ENCODE measurements at regions not wholly inside any gene's neighbourhood (a gene's known extent, or its start where the extent isn't known, plus 50 kb on each side); places are given as distances from the start of the nearest gene placed in this dataset.
"Not testable (repeated sequence)": the region's sequence is repeated elsewhere in the genome, so short reads cannot be mapped to it uniquely, and the experiment has no call there.

DNA sequence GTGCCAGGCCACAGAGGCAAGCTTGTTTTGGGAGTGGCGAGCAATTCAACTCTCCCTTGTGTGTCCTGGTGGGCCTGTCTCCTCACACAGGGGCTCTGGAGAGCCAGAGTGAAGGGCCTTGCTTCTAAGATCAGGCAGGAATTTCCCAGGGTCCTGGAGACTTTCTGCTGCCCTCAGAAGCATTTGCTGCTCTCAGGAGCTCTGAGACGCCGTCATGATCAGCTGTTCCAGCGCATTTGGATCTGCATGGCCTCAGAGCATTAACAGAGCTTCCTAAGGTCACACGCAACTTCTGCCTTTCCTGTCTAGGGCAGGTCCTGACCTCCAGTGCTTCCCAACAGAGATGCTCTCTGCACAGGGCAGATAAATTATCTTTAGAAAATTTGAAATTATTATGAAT, 52.2 kb upstream of the C10orf90 start:
- no peak for DNase-seq (ENCODE audit: low read depth)

DNA sequence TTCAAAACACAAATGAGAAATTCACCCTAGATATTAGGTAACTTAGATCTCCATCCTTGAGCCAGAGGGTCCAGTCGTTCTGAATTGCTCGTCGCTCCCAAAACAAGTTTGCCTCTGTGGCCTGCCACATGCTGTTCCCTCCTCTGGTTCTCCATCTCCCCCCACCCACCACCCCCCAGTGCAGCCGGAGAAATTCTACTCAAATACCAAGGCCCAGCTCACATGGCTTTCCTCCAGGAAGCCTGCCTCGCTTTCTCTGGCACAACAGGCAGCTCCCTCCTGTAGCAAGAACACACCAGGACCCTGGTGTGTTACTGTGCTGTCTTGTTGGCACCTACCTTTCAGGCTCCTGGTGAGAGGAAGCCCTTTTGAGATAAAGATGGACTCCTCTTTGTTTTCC, 52.7 kb upstream of the C10orf90 start:
- DNase-seq (ENCODE audit: low read depth), result no peak

DNA sequence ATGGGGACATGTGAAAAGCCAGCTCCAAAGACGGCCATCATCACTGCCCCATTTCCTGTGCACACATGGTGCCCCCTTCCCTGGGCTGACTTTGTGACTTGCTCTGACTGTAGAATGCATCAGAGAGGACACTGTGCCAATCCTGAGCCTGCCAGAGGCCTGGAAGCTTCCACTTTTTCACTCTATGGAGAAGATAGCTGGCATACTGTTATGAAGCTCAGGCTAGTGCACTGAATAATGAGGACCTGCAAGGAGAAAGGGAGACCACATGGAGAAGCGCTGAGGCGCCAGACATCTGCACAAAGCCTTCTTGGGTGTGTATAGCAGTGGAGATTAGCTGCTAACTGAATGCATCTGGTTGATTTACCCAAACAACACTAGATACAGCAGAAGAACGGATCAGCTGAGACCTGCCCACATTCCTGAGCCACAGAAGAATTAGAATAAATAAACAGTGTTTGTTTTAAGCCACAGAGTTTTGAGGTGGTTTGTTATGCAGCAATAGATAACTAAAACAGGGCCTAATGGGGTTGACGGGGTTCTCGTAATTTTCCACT, 58.9 kb upstream of the C10orf90 start:
- DNase-seq (ENCODE audit: low read depth), result no peak

DNA sequence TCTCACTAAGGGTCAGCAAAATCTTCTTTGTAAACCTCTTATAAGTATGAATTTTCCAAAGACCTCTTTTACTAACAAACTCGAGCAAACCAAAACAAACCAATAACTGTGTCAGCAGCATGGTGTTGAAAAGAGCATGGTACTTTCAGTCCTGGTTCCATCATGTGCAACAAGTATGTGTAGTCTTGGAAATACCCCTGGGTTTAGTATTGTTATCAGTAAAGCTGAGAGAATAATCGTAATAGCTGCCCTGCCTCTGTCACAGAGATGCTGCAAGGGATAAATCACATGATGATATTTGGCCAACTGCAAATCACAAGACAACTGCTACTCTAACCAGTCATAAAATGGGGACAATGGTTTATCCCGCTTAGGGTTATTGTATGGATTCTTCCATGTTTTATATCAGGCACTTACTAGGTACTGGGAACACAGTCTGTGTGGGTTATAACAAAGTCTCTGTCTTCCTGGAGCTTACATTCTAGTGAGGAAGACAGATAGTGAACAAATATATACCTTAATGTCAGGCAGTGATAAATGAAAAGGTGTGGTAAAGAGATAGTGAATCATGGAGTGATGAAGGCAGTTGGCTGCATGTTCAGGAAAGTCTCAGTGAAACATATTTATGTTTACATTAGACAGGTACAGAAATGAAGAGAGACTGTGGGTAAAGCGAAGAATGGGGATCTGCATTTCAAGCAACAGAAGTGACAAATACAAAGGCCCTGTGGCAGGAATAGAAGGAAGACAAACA, 60.5 kb upstream of the C10orf90 start:
- no peak for DNase-seq (ENCODE audit: low read depth)

DNA sequence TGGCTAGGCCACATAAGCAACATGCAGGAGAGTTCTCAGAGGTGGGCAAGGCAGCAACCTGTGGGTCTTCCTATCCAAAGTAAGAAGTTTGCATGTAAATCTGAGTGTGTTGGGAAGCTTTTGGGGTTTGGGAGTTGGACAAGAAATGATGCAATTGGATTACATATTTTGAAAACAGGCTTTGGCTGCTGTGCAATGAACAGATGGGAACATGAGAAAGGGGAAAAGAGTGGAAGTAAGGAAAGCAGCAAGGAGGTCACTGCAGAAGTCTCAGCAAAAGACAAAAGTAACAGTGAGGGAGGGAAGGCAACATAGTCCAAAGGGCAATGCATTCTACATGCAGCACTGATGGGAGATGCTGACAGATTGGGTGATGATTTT, 61.1 kb upstream of the C10orf90 start:
- no peak for DNase-seq (ENCODE audit: low read depth)

DNA sequence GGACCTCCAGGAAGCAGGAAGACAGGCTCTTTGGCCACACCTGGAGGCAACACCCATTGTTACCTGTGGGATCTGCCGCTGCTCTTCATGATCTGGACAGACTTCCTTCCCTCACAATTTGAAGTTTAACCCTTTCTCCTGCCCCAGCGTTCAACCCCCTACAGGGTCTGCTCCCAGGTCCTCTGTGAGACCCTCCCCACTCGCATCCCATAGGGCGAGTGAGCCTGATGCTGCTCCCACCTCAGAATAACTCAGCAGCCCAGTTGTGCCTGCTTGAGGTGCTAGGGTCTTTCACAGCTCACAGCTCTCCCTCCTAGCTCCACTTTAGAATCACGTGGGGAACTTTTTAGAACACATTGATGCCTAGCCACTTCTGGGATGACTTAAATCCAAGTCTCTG, 61.8 kb upstream of the C10orf90 start:
- no peak for DNase-seq (ENCODE audit: low read depth)

DNA sequence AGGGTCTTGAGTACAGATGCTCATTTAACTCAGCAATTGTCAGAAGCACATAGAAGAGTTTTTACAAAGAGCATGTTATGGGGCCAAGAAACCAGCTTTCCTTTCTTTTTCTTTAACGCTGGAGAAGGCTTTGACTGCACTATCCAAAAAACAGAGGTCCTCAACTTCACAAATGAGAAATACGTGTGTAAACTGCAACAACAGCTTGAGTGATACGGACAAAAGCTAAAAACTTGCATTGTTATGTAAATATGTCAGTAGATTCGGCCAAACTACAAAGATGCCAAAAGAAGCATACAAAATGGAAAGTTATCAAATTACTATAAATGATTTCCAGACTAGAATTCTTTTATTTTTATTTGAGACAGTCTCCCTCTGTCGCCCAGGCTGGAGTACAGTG, 62.4 kb upstream of the C10orf90 start:
- no peak for DNase-seq (ENCODE audit: low read depth)

DNA sequence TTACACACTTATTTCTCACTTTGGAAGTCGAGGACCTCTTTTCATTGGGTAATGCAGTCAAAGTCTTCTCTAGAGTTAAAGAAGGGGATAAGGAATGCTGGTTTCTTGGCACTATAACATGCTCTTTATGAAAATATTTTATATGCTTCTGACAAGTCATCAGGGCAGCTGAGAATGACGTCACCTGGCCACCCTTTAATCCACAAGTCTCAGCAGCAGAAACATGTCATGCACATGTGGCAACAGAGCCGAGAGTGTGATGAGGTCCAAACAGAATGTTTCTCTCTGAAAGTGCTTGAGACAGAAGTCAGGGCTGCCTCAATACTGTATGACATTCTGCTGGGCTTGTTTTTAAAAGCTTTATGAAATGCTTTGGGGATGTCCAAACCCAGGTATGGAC, 63.5 kb upstream of the C10orf90 start:
- no peak for DNase-seq (ENCODE audit: low read depth)

DNA sequence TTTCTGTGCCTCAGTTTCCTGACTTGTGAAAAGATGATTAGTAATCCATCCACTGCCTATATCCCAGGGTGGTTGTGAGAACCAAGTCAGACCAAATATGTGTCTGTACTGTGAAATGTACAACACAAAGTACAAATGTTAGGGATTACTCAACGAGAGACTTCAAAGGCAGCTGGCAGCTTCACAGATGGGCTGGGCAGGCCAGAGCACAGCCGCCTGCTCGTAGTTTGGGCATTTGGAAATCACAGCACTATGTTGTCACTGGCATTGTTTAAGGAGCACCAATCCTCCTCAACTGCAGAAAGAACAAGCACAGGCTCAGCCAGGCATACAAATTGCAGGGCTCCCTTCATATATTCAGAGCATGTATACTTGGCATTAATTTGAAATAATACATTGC, 64.5 kb upstream of the C10orf90 start:
- DNase-seq (ENCODE audit: low read depth), result no peak

DNA sequence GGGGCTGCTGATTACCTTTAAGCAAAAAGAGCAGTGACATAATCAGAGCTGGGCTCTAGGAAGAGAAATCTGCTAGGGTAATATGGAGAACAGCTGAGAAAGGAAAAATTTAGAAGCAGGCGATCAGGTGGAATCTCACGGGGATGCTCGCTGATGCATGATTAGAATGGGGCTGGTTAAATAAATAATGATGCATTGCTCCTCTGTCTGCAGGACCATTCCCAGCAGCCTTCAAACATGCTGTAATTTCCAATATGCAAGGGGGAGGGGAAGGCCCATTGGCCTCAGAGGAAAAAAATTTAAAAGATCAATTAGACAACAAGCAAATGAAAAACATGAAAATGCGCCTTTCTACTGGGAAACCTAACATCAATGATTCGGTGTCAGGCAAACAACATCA, 65.6 kb upstream of the C10orf90 start:
- no peak for DNase-seq (ENCODE audit: low read depth)

DNA sequence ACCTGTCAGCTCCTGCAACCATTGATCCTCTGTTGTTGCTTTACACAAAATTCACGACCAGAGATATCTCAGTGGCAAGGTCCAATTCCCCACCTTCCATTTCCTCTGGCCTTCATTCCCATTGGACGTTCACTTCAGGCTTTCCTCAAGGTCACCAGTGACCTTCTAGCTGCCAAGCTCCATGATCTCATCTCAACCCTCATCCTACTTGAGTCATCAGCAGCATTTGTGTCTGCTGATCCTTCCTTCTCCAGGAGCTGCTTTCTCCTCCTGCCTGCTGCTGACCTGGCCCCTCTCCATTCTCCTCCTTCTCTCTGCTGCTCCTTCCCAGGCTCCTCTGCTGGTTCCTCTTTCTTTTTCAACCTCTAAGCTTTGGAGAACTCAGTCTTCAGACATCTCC, 66.2 kb upstream of the C10orf90 start:
- no peak for DNase-seq (ENCODE audit: low read depth)

DNA sequence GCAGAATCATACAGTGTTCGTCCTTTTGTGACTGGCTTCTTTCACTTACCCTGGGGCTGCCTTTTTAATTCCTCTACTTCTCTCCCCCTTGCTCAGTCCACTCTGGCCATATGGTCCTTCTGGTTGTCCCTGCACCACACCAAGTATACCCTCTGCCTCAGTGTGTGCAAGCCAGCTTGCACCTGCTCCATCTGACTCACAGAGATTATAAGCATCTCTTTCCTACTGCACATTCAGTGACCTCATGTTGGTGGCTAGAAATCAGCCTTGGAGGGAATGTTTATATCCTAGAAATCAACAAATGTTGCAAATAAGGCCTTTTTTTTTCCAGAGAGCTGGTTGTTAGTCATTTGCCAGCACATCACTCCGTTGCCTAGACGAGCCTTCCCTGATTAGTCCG, 67.5 kb upstream of the C10orf90 start:
- no peak for DNase-seq (ENCODE audit: low read depth)

DNA sequence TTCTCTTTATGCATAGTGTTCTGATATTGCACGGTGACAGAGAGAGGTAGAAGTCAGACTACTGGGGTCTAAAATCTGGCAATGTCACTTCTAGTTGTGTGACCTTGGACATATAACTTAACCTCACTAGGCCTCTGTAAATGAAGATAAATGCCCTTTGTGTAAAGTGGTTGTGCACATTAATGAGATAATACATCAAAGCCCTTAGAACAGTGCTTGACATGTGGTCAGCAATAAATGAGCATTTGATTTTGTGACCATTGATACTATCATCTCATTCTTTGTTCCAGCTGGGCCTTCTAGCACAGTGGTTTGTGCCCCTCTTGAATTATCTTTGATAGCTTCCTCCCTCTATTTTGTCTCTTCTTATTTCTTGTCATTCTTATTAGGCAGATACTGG, 74.1 kb upstream of the C10orf90 start:
- DNase-seq (ENCODE audit: low read depth), result no peak

DNA sequence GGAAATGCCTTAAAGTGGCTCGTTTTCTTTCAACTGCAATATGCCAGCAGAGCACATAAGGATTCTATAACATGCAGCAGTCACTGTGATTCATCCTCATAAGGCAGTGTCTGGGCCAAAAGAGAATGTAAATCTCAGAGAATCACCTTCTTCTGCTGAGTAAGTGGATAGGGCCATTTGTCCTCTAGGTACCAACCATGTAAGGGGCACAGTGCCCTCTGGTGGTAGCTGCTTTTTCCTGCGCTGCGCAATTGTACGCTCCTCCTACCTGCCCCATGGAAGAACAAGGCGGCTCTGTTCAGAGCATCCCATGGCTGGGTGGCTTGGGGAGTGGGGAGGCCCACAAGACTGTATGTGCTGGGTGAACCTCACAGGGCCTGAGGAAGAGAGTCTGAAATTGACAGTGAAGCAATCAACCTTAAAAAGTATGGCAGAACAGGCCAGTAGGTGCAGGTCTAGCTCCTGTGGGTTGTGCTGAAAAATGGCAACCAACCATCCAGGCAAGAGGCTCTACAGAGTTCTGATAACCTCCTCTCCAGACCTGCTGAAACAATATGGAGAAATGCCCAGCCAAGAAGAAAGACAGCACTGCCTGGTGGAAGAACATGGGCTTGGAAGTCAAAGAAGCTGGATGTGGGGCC, 78.6 kb upstream of the C10orf90 start:
- peak; percentile 22 for DNase-seq (ENCODE audit: low read depth)

DNA sequence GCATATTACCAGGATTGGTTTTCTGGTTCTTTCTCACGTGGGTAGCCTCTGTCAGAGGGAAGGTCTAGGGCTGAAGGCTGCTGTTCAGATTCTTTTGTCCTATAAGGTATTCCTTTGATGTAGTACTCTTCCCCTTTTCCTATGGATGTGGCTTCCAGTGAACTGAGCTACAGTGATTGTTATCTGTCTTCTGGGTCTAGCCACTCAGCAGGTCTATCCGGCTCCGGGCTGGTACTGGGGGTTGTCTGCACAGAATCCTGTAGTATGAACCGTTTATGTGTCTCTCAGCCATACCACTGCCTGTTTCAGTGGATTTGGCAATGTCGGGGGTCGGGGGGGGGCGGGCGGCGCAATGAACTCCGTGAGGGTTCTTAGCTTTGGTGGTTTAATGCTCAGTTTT, 84.5 kb upstream of the C10orf90 start:
- DNase-seq (ENCODE audit: low read depth), result no peak

DNA sequence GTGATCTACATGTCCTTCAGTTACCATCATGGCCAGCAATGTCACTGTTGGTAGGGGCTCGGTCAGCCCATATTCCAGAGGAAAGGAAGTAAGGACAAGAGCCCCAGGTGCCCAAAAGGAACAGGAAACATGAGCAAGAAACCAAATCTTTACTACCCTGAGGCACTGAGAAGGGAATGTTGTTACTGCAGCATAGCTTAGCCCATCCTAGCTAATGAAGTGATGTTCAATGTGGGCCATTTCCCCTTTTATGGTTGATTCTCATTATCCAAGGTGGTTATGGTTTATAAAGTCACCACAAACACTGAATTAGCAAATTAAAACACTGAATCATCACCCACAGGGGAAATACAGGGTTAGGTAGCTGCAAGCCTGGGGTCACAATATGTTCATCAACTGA, 88.4 kb upstream of the C10orf90 start:
- DNase-seq (ENCODE audit: low read depth), result no peak

DNA sequence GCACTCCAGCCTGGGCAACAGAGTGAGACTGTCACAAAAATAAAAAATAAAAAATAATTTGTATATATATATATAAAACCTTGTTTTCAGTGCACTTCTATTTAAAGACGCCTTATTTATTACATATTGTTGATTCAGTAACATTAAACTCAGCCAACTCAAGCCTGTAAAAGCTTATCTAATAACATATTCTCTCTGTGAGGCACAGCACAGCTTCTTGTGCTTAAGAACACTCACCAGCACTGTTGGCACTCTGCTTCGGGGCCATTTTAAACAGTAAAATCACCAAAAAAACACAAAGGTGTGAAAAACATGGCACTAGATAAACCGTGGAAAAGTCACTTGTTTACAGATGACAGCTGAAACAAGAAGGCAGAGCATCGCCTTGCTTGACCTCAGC, 89.0 kb upstream of the C10orf90 start:
- no peak for DNase-seq (ENCODE audit: low read depth)

DNA sequence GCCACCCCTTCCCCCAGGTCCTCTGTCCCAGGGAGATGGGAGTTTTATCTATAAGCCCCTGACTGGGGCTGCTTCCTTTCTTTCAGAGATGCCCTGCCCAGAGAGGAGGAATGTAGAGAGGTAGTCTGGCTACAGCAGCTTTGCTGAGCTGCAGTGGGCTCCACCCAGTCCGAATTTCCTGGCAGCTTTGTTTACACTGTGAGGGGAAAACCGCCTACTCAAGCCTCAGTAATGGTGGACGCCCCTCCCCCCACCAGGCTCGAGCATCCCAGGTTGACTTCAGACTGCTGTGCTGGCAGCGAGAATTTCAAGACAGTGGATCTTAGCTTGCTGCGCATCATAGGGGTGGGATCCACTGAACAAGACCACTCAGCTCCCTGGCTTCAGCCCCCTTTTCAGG, 96.2 kb upstream of the C10orf90 start:
- DNase-seq (ENCODE audit: low read depth), result not testable (repeated sequence)

DNA sequence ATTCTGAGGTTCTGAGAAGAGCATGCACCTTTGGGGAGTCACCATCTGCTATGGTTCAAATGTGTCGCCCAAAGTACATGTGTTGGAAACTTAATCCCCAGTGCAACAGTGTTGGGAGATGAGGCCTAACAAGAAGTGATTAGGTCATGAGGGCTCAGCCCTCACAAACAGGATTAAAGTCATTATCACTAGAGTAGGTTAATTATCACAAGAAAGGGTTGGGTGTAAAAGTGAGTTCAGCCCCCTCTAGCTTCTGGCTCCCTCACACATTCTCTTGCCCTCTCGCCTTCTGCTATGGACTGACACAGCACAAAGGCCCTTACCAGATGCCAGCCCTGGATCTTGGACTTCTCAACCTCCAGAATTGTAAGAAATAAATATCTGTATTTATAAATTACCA, 100.3 kb upstream of the C10orf90 start:
- DNase-seq (ENCODE audit: low read depth), result no peak

DNA sequence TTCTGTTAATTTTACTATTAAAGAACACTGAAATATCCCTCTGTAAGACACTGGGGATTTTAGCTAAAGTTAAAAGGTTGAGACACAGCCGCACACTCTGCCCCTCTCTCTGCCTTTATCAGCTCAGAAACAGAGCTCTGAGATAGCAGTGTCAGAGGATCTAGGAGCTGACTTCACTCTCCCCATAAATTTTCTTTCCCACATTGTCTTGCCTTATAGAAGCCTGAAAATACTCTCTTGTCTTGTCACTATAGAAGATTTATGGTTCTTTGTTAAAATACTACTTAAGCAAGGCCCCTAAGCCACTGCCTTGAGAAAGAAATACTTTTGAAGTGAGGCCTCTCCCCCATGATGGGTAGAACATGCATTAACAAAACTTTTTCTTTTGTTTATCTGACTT, 105.7 kb upstream of the C10orf90 start:
- no peak for DNase-seq (ENCODE audit: low read depth)

DNA sequence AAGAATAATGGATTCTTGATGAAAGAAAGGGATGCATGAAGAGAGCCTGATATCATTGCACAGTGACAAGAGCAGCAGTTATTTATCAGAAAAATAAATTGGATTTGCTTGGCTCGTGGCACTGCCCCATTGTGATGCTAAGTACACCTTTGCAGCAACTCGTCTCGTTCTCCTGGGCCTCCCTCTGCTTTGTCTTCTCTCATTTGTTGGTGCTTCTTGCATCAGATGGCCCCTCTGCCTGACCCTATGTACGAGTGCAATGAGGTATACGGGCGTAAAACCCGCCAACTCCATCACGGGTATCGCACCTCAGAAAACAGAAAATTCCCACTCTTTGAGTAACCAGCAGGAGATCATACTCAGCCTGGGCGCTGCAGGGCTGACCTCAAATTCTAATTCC, 107.2 kb upstream of the C10orf90 start:
- DNase-seq (ENCODE audit: low read depth), result no peak

DNA sequence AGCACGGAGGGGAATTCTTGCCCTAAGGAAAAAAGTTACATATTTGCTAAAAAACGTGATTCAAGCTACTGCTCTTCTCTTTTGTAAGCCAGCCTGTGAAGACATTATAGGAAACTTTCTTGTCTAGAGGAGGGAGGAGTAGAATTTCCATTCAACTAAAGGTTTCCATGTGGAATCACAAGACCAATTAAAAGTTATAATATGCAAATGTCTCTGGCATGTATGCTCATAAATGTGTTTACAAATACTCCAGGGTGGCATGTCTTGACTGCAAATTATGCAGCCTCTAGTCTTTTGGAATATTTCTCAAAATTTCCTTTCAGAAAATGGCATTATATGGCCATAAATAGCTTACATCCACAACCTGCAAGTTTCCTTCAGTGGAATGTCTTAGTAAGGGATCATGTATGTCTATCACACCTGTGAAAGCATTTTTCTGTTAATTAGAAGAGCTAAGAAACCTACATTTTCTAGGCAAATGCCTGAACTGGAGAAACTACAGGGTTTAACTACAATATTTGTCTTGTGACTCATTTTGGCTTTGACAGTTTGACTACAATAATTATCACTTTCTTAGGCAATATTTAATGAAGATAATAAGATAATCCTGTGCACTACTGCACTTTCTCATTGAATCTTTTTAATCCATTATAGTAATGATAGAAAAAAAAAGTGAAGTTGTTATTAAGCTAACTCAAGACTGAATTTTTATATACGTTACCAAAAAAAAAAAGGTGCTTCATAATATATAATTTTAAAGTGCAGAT, 111.1 kb upstream of the C10orf90 start:
- no peak for DNase-seq (ENCODE audit: low read depth)

Measured in CMK (cell line).